ENCODE measurements at regions not wholly inside any gene's neighbourhood (a gene's known extent, or its start where the extent isn't known, plus 50 kb on each side); places are given as distances from the start of the nearest gene placed in this dataset.
"Not testable (repeated sequence)": the region's sequence is repeated elsewhere in the genome, so short reads cannot be mapped to it uniquely, and the experiment has no call there.

DNA sequence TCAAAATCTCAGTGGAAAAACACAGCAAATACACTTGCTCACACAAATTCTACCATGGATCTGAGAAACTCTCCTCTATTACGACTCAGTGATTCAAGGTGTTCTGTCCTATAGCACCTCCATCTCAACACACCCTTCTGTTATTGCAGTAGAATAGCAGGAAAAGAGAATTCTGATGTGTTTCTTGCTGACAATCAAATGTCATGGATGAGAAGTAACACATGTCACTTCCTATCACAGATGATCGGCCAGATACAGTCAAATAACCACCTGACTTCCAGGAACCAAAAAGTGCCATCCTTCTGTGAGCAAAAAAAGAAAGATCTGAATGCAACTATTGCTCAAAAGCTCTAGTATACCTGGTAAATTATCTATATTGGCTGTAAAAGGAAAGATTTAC is 734.2 kb upstream of the GBE1 start:
- no peak for DNase-seq

DNA sequence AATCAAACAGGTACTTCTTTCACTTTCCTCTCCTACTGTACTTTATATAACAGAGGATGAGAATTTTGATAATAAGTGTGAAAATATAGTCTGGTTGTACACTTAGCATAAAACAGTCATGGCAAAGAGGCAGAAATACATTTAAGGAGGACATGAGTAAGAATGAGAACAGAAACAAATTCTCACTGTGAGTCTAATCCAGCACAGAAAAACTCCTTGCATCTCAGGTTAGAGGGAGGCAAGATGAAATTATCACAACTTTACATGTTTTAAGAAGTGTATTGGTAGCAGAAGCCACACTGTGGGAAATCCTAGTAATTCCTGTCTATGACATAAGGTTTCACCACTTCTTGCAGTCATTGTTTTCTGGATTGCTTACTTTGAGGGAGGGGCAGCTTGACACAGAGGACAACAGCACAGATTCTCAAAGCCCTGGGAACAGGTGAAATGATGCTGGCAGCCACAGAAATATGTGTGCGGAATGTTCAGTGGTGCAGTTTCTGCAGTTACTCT is 733.6 kb upstream of the GBE1 start:
- DNase-seq, result no peak

GRCh38 chr3:82493858-82494257 is 732.4 kb upstream of the GBE1 start:
- DNase-seq, result no peak

- DNase-seq, result no peak
Observed at GRCh38 chr3:82475306-82475705, 713.9 kb upstream of the GBE1 start.

- DNase-seq, result no peak
Observed at GRCh38 chr3:82474711-82475110, 713.3 kb upstream of the GBE1 start.

DNA sequence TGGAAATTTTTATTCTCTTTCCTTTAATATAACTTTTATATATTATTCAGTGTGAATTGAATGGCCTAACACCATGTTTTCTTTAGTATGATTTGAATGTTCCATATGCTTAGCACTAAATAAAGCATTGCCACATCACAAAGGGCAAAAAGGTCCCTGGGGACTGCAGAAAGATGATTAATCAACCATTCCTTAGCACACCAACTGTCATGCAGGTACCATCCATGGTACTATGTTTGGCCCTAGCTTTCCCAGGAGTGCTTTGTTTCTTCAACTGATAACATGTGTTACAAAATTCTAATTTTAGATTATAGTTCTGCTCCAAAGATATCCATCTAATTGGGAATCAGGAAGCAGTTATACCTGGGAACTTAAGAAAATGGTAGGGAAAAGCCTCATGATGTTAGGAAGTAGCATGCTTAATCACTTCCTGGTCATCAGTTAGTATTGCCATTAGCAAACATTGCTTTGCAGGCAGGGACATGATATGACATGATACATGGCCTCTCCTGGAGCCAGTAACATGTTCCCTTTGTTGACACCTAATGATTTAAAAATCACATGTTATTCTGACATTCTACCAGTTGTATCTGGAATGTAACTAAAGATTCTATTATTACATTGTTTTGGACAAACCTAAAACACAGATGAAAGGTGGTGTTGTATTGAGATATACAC is 712.6 kb upstream of the GBE1 start:
- DNase-seq, result no peak

DNA sequence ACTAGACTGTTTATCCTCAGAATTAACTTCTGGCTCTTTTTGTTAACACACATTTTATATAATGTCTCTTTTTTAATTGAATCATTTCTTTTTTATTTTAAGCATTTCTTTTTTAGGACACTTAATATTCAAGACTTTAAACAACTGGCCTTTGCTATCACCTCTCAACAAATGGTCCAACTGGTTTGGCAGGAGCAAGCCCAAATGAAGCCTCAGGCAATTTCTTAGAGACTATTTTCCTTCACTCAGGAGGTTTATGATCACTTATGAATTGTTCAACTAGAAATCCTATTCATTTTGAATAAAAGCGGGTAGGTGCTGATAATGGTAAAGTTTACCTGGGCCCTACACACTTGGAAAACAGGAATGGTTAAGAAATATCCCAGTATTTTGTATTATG is 705.6 kb upstream of the GBE1 start:
- DNase-seq, result no peak

DNA sequence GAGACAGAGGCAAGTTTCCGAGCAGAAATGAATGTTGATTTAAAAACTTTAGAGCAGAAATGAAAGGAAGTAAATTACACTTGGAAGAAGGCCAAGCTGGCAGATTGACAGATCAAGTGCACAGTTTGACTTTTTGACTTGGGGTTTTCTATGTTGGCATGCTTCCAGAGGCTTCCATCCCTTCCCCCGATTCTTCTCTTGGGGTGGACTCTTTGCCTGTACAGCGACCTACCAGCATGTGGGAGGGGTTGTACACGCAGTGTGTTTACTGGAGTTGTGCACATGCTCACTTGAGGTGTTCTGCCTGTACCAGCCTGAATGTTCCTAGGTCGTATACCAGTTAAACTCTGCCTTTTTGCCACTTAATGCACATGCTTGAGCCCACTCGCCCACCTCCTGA is 701.5 kb upstream of the GBE1 start:
- no peak for DNase-seq

- no peak for DNase-seq
Observed at GRCh38 chr3:82461049-82461889, 699.8 kb upstream of the GBE1 start.

- no peak for DNase-seq
Observed at GRCh38 chr3:82448320-82448719, 686.9 kb upstream of the GBE1 start.

- DNase-seq, result not testable (repeated sequence)
Observed at GRCh38 chr3:82428821-82429220, 667.4 kb upstream of the GBE1 start.

DNA sequence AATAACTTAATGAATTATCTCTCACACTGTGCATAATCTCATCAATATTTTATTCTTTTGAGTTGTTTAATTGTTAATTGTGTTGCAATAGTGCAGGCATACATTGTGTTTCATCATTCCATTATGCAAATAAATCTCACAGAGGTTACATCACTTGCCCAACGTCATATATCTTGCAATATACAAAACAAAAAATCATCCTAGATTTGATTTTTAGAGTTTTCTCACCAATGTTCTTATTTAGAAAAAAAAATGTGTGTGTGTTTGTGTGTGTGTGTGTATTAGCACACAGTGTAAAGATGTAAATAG is 662.5 kb upstream of the GBE1 start:
- DNase-seq, result no peak

GRCh38 chr3:82423268-82424030 is 662.0 kb upstream of the GBE1 start:
- no peak for DNase-seq

DNA sequence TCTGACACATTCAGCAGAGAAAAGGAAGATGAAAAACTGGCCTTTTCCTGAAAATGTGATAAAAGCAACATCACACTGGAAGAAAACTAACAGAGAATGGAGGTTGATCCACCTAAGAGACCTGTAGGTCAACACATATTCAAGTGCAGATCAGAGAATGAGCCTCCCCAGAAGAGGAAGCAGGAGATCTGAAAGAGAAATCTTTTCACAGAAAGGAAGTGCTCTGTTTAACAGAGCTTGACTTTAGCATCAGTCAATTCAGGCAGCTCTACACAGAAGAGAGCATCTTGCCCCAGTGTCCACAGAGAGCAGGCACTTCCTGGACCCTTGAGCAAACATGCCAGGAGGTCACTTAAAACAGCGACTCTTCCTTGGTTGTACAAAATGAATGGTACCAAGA is 655.4 kb upstream of the GBE1 start:
- no peak for DNase-seq

GRCh38 chr3:82416349-82416748 is 654.9 kb upstream of the GBE1 start:
- no peak for DNase-seq

DNA sequence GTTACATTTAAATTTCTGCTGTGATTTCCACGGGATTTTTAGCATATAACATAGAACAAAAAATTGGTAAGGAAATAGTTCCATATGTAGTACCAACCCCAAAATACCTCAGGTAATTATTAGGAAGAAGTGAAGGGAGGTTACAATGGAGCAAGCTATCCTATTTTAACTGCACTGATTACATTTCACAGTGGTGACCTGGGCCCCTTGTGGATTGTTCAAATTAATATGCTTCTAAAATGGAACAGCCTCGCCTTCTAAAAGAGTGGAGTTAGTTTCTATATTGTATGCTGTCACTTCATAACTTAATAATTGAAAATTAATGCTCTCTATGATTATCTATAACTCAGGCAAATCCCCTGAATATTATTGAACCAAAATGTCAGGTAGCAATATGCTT is 651.7 kb upstream of the GBE1 start:
- no peak for DNase-seq

DNA sequence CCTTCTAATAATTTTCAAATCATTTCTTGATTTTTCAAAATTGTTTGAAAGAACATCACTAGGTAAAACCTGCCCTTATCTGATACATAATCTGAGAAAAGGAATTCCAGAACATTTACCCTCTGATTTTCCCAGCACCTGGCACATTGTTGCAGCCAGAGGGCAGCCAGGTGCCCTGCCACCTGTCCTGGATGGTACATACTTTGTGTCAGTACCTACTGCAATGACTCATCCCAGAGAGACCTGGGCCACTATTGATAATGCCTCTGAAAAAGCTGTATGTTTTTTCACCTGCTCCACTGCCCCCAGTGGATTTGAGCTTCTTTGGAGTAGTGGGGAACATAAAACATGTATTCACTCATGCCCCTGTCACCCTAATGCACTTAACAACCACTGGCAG is 648.9 kb upstream of the GBE1 start:
- DNase-seq, result no peak

DNA sequence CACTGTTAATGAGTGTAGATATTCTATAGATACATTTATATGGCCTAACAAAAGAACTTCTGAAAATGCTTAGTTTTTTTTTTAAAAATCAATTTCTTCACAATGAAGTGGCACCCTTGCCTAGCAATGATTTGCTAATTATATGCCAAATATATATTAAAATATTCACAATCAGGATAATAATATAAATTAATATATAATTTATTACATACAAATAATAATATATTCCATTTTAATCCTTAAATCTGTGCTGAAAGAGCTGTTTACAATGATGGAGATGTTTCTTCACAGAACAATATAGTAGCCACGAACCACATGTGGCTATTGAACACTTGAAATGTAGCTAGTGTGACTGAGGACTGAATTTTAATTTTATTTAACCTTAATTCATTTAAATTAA is 648.4 kb upstream of the GBE1 start:
- no peak for DNase-seq

GRCh38 chr3:82392203-82392775 is 630.8 kb upstream of the GBE1 start:
- DNase-seq, result no peak

DNA sequence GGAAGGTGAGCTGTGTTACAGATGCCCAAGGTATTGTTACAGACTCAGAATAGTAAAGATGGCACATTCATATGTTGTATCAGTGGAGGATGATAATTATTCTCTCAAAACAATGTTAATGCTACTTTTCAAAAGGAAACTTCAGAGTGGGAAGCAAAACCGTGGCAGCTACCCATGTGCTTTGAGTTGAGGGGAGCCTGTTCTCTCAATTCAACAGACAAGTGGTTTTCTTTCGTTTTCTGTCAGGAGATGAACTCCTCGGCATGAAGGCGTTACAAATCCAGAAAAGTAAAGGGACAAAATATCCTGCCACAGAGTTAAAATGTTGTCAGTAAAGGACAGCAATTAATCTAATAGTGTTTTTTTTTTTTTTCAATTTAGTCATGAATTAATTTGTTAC is 629.4 kb upstream of the GBE1 start:
- no peak for DNase-seq

GRCh38 chr3:82386647-82387046 is 625.2 kb upstream of the GBE1 start:
- no peak for DNase-seq

DNA sequence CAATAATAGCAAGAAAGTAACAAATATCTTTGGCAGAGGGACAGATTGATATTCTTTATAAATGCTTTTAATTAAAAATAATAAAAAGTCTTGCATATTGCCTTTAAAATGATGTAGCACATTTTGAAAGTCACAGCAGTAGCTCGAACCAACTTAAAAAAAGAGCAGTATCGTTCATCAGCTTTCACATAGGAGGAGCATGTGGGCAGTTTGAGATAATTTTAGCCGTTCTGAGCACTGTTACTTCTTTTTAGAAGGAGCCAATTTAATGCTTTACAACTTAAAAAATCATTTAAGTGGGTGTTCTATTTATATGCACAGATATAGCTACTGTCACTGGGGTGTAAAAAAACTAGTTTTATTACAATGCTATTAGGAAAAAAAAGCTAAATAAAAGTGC is 622.7 kb upstream of the GBE1 start:
- DNase-seq, result no peak

GRCh38 chr3:82382831-82383230 is 621.4 kb upstream of the GBE1 start:
- no peak for DNase-seq

- DNase-seq, result no peak
Observed at GRCh38 chr3:82378392-82378791, 616.9 kb upstream of the GBE1 start.
